Endodermal cell (in vitro differentiated cells): ENCODE measurements at regions not wholly inside any gene's neighbourhood (a gene's known extent, or its start where the extent isn't known, plus 50 kb on each side); places are given as distances from the start of the nearest gene placed in this dataset.

Experiments
- DNase-seq: peaks from one replicate; pipeline ENCODE4 v3.0.0-alpha.2; 2017
- H3K27ac ChIP-seq: 2 replicates; pipeline ENCODE4 v1.5.1; 2013; ENCODE audit warnings: mild to moderate bottlenecking, low read depth, low read length, moderate library complexity
- H3K27me3 ChIP-seq: 2 replicates; pipeline ENCODE4 v1.6.1; 2013; ENCODE audit warnings: mild to moderate bottlenecking, low read length, moderate library complexity; ENCODE audit not compliant: insufficient read depth, control insufficient read depth, poor library complexity, severe bottlenecking
- H3K36me3 ChIP-seq: 2 replicates; pipeline ENCODE4 v1.7.0; 2013; ENCODE audit warnings: mild to moderate bottlenecking, low read length, moderate library complexity; ENCODE audit not compliant: control insufficient read depth, insufficient read depth
- H3K4me1 ChIP-seq: one replicate; pipeline ENCODE4 v1.7.0; 2013; ENCODE audit warnings: low read length; ENCODE audit not compliant: control insufficient read depth, insufficient read depth
- H3K4me3 ChIP-seq: 2 replicates; pipeline ENCODE4 v1.5.1; 2013; ENCODE audit warnings: mild to moderate bottlenecking, low read length, moderate library complexity
- H3K9ac ChIP-seq: 2 replicates; pipeline ENCODE4 v1.6.1; 2013; ENCODE audit warnings: mild to moderate bottlenecking, low read length, moderate library complexity; ENCODE audit not compliant: poor library complexity, severe bottlenecking; ENCODE audit errors: extremely low read depth
- H3K9me3 ChIP-seq: 2 replicates; pipeline ENCODE4 v1.6.1; 2013; ENCODE audit warnings: mild to moderate bottlenecking, low read length, moderate library complexity; ENCODE audit not compliant: control insufficient read depth
- H3K27ac Mint-ChIP-seq: 2 replicates; pipeline ENCODE4 v1.8.0; 2020; ENCODE audit warnings: mixed read lengths
- H3K27me3 Mint-ChIP-seq: 2 replicates; pipeline ENCODE4 v1.8.0; 2021; ENCODE audit warnings: mild to moderate bottlenecking, mixed read lengths; ENCODE audit not compliant: insufficient read depth
- H3K36me3 Mint-ChIP-seq: 2 replicates; pipeline ENCODE4 v1.8.0; 2020; ENCODE audit warnings: low read depth, mixed read lengths
- H3K4me1 Mint-ChIP-seq: 2 replicates; pipeline ENCODE4 v1.8.0; 2020; ENCODE audit warnings: mixed read lengths
- H3K4me3 Mint-ChIP-seq: 2 replicates; pipeline ENCODE4 v1.8.0; 2020; ENCODE audit warnings: mild to moderate bottlenecking, moderate library complexity, mixed read lengths
- H3K9me3 Mint-ChIP-seq: 2 replicates; pipeline ENCODE4 v1.8.0; 2020; ENCODE audit warnings: mild to moderate bottlenecking, mixed read lengths
- CTCF ChIP-seq: fragments of 200-600 bp; sonication (generic); conservative IDR thresholded peaks from 2 replicates; pipeline ENCODE4 v1.5.0; 2021; ENCODE audit warnings: antibody characterized with exemption, mild to moderate bottlenecking
- WGBS, 2 experiments: methylation state at CpG; one replicate each; pipeline versions ENCODE4 v1.1.5 to v1.1.7; 2013; ENCODE audit warnings: missing lambda C conversion rate in 2 of 2, mixed read lengths in 1 of 2; ENCODE audit not compliant: insufficient coverage in 1 of 2, insufficient read length in 1 of 2; 5-methylcytosine and 5-hydroxymethylcytosine counted together

GRCh38 chr4:89173336-89174090 is 62.2 kb downstream of the TIGD2 start:
- Mint-ChIP-seq H3K4me1 (peaks cover 20% of the 10 kb centered on the region), H3K27ac (no peak overlapping the region), H3K36me3 (no peaks in the 10 kb centered on the region), H3K9me3 (no peaks in the 10 kb centered on the region), H3K4me3 (no peak overlapping the region), H3K27me3 (no peaks in the 10 kb centered on the region)
- no peaks in the 10 kb centered on the region for H3K4me1 ChIP-seq
- no peaks in the 10 kb centered on the region for H3K27me3 ChIP-seq
- no peak overlapping the region for H3K9ac ChIP-seq
- no peaks in the 10 kb centered on the region for H3K9me3 ChIP-seq
- no peak overlapping the region for H3K4me3 ChIP-seq
- H3K27ac ChIP-seq: no peak overlapping the region
- DNase-seq: no peak
- H3K36me3 ChIP-seq: no peaks in the 10 kb centered on the region
- no peak for TF ChIP-seq CTCF
- WGBS, 2 experiments: 82 to 89% methylated on average over 8 to 13 of the region's 13 CpGs

GRCh38 chr4:89174784-89175183 is 63.5 kb downstream of the TIGD2 start:
- no peaks in the 10 kb centered on the region for H3K27me3 ChIP-seq
- H3K9ac ChIP-seq: no peak overlapping the region
- H3K4me1 ChIP-seq: no peaks in the 10 kb centered on the region
- no peaks in the 10 kb centered on the region for H3K36me3 Mint-ChIP-seq
- no peak overlapping the region for H3K27ac ChIP-seq
- no peaks in the 10 kb centered on the region for H3K36me3 ChIP-seq
- H3K9me3 ChIP-seq: no peaks in the 10 kb centered on the region
- WGBS, 2 experiments: 91 to 95% methylated on average over 5 to 6 of the region's 6 CpGs
- DNase-seq: no peak
- no peak overlapping the region for H3K4me3 ChIP-seq
- no peak overlapping the region for H3K27ac Mint-ChIP-seq
- TF ChIP-seq CTCF: no peak
- peaks cover 20% of the 10 kb centered on the region for H3K4me1 Mint-ChIP-seq
- H3K9me3 Mint-ChIP-seq: no peaks in the 10 kb centered on the region
- H3K27me3 Mint-ChIP-seq: no peaks in the 10 kb centered on the region
- no peak overlapping the region for H3K4me3 Mint-ChIP-seq

GRCh38 chr4:89175611-89176010 is 64.3 kb downstream of the TIGD2 start:
- H3K4me1 Mint-ChIP-seq: peaks cover 20% of the 10 kb centered on the region
- no peaks in the 10 kb centered on the region for H3K9me3 Mint-ChIP-seq
- Histone ChIP-seq H3K27me3 (no peaks in the 10 kb centered on the region), H3K4me3 (no peak overlapping the region), H3K9me3 (no peaks in the 10 kb centered on the region), H3K9ac (no peak overlapping the region), H3K36me3 (no peaks in the 10 kb centered on the region), H3K27ac (no peak overlapping the region), H3K4me1 (no peaks in the 10 kb centered on the region)
- no peaks in the 10 kb centered on the region for H3K27me3 Mint-ChIP-seq
- no peak for TF ChIP-seq CTCF
- no peaks in the 10 kb centered on the region for H3K36me3 Mint-ChIP-seq
- H3K27ac Mint-ChIP-seq: no peak overlapping the region
- no peak for DNase-seq
- no peak overlapping the region for H3K4me3 Mint-ChIP-seq
